Liver (tissue), 8 donors: ENCODE measurements at regions not wholly inside any gene's neighbourhood (a gene's known extent, or its start where the extent isn't known, plus 50 kb on each side); places are given as distances from the start of the nearest gene placed in this dataset.

Source experiments
- DNase-seq: peaks from one replicate; pipeline ENCODE4 v3.0.0-alpha.2; 2017; ENCODE audit warnings: low spot score
- H3K27ac ChIP-seq, 2 donors: one replicate each; pipeline ENCODE4 v1.7.0; 2013; ENCODE audit warnings: inconsistent platforms in 2 of 2, low read length in 2 of 2, control low read depth in 1 of 2, low read depth in 1 of 2, mild to moderate bottlenecking in 1 of 2
- H3K27me3 ChIP-seq, 4 donors: one replicate each; pipeline versions ENCODE4 v1.6.1 to v1.7.0; 2013; ENCODE audit warnings: low read length in 3 of 4, inconsistent platforms in 1 of 4, mild to moderate bottlenecking in 1 of 4, moderate library complexity in 1 of 4; ENCODE audit not compliant: control insufficient read depth in 4 of 4, insufficient read depth in 4 of 4
- H3K36me3 ChIP-seq, 4 donors: one replicate each; pipeline versions ENCODE4 v1.6.1 to v1.7.0; 2013; ENCODE audit warnings: low read length in 3 of 4, mild to moderate bottlenecking in 3 of 4, low read depth in 1 of 4, moderate library complexity in 1 of 4; ENCODE audit not compliant: control insufficient read depth in 4 of 4, insufficient read depth in 3 of 4
- H3K4me1 ChIP-seq, 4 donors: one replicate each; pipeline versions ENCODE4 v1.6.1 to v1.7.0; 2013; ENCODE audit warnings: low read length in 3 of 4, mild to moderate bottlenecking in 3 of 4, moderate library complexity in 1 of 4; ENCODE audit not compliant: control insufficient read depth in 4 of 4, insufficient read depth in 4 of 4
- H3K4me3 ChIP-seq, 3 donors: one replicate each; pipeline versions ENCODE4 v1.6.1 to v1.7.0; 2013; ENCODE audit warnings: low read length in 3 of 3, control low read depth in 1 of 3, low read depth in 1 of 3, mild to moderate bottlenecking in 1 of 3
- H3K9ac ChIP-seq, 2 donors: one replicate each; pipeline ENCODE4 v1.7.0; 2013; ENCODE audit warnings: low read length in 2 of 2, mild to moderate bottlenecking in 2 of 2, moderate library complexity in 2 of 2, control low read depth in 1 of 2, low read depth in 1 of 2
- H3K9me3 ChIP-seq, 4 donors: one replicate each; pipeline versions ENCODE4 v1.6.1 to v1.7.0; 2013; ENCODE audit warnings: low read length in 3 of 4; ENCODE audit not compliant: control insufficient read depth in 4 of 4
- ATF3 ChIP-seq: IDR thresholded peaks from 2 replicates; pipeline ENCODE4 v1.6.1; 2016; ENCODE audit warnings: antibody characterized with exemption
- CTCF ChIP-seq: fragments of 150-350 bp; IDR thresholded peaks from 2 replicates; pipeline ENCODE4 v1.5.1; 2017; ENCODE audit warnings: improper control_type of control experiment, low read depth, low read length; ENCODE audit not compliant: missing input control
- EGR1 ChIP-seq, 2 donors: IDR thresholded peaks; 2 replicates each; pipeline ENCODE4 v1.6.1; 2016 to 2018; ENCODE audit warnings: antibody characterized with exemption in 2 of 2, low read depth in 2 of 2
- FOXA1 ChIP-seq: IDR thresholded peaks from 2 replicates; pipeline ENCODE4 v1.6.1; 2016; ENCODE audit warnings: antibody characterized with exemption
- GABPA ChIP-seq, 2 donors: IDR thresholded peaks in 1 of 2; conservative IDR thresholded peaks in 1 of 2; 2 replicates each; pipeline ENCODE4 v1.6.1; 2016; ENCODE audit warnings: antibody characterized with exemption in 2 of 2, mild to moderate bottlenecking in 1 of 2, moderate library complexity in 1 of 2
- HNF4A ChIP-seq, 2 donors: conservative IDR thresholded peaks; 2 replicates each; pipeline ENCODE4 v1.6.1; 2016; ENCODE audit warnings: antibody characterized with exemption in 2 of 2, mild to moderate bottlenecking in 2 of 2
- HNF4G ChIP-seq: IDR thresholded peaks from 2 replicates; pipeline ENCODE4 v1.6.1; 2016; ENCODE audit warnings: antibody characterized with exemption
- JUND ChIP-seq, 2 donors: IDR thresholded peaks; 2 replicates each; pipeline ENCODE4 v1.6.1; 2016; ENCODE audit warnings: antibody characterized with exemption in 2 of 2
- MAX ChIP-seq: IDR thresholded peaks from 2 replicates; pipeline ENCODE4 v1.6.1; 2016; ENCODE audit warnings: antibody characterized with exemption
- NR2F2 ChIP-seq: IDR thresholded peaks from 2 replicates; pipeline ENCODE4 v1.6.1; 2016; ENCODE audit warnings: antibody characterized with exemption
- RAD21 ChIP-seq, 2 donors: IDR thresholded peaks; 2 replicates each; pipeline ENCODE4 v1.6.1; 2016; ENCODE audit warnings: antibody characterized with exemption in 2 of 2, mild to moderate bottlenecking in 2 of 2
- REST ChIP-seq: IDR thresholded peaks from 2 replicates; pipeline ENCODE4 v1.6.1; 2016; ENCODE audit warnings: antibody characterized with exemption, mild to moderate bottlenecking
- RXRA ChIP-seq, 2 donors: IDR thresholded peaks; 2 replicates each; pipeline ENCODE4 v1.6.1; 2017 to 2018; ENCODE audit warnings: antibody characterized with exemption in 2 of 2, mild to moderate bottlenecking in 1 of 2
- SP1 ChIP-seq: IDR thresholded peaks from 2 replicates; pipeline ENCODE4 v1.6.1; 2018; ENCODE audit warnings: antibody characterized with exemption, mild to moderate bottlenecking
- TAF1 ChIP-seq: conservative IDR thresholded peaks from 2 replicates; pipeline ENCODE4 v1.6.1; 2016; ENCODE audit warnings: antibody characterized with exemption, mild to moderate bottlenecking
- YY1 ChIP-seq: IDR thresholded peaks from 2 replicates; pipeline ENCODE4 v1.6.1; 2016; ENCODE audit warnings: antibody characterized with exemption, mild to moderate bottlenecking
- ZBTB33 ChIP-seq: IDR thresholded peaks from 2 replicates; pipeline ENCODE4 v1.6.1; 2016; ENCODE audit warnings: antibody characterized with exemption
- WGBS: extraction: QIAGEN DNeasy Blood & Tissue Kit; methylation state at CpG from one replicate; pipeline ENCODE4 v1.1.7; 2013; 5-methylcytosine and 5-hydroxymethylcytosine counted together
- donor health status: healthy.
- donor health status: healthy.
- donor health status: healthy.
- donor health status: healthy.
- donor health status: healthy.

GRCh38 chr6:21457647-21458046, 135.9 kb upstream of the SOX4 start (continued):
- no peak for TF ChIP-seq CTCF
- no peak for TF ChIP-seq JUND (IDR thresholded peaks at IDR 0.05)
- no peak for TF ChIP-seq HNF4A (conservative IDR thresholded peaks at IDR 0.05)

GRCh38 chr6:21459641-21460040, 133.9 kb upstream of the SOX4 start:
- H3K9me3 ChIP-seq, result no peaks in the 10 kb centered on the region
- H3K27ac ChIP-seq, result no peak overlapping the region
- TF ChIP-seq NR2F2 (no peak), REST (no peak), GABPA (IDR thresholded peaks at IDR 0.05 in 1 of 2, conservative IDR thresholded peaks at IDR 0.05 in 1 of 2) (no peak), FOXA1 (no peak), RAD21 (IDR thresholded peaks at IDR 0.05) (no peak), SP1 (no peak), CTCF (no peak), EGR1 (IDR thresholded peaks at IDR 0.05; ENCODE audit: low read depth in 2 of 2) (no peak), YY1 (no peak), RXRA (IDR thresholded peaks at IDR 0.05) (no peak), TAF1 (no peak), ATF3 (no peak), HNF4G (no peak), ZBTB33 (no peak), MAX (no peak), JUND (IDR thresholded peaks at IDR 0.05) (no peak)
- DNase-seq, result no peak
- H3K9ac ChIP-seq, result no peak overlapping the region
- no peaks in the 10 kb centered on the region for H3K27me3 ChIP-seq
- WGBS, result 81% methylated on average over 4 of the region's 4 CpGs
- H3K36me3 ChIP-seq, result no peaks in the 10 kb centered on the region
- H3K4me1 ChIP-seq, result no peaks in the 10 kb centered on the region
- H3K4me3 ChIP-seq, result no peak overlapping the region
